GOT3 (cell line): ENCODE measurements at regions not wholly inside any gene's neighbourhood (a gene's known extent, or its start where the extent isn't known, plus 50 kb on each side); places are given as distances from the start of the nearest gene placed in this dataset.

Experiments
- DNase-seq: peaks from one replicate; lab custom pipeline; 2025; ENCODE audit warnings: mixed read lengths; lab: John Stamatoyannopoulos, UW

- no peak for DNase-seq
These were observed 147.1 kb downstream of the CHST1 start for GRCh38 chr11:45518141-45518832.

GRCh38 chr11:45517171-45517770 lies 148.2 kb downstream of the CHST1 start:
- no peak for DNase-seq

- DNase-seq, result no peak
These were observed 151.5 kb downstream of the CHST1 start for GRCh38 chr11:45513821-45514340.

- DNase-seq, result no peak
These were observed 152.8 kb downstream of the CHST1 start for GRCh38 chr11:45512471-45513148.

- DNase-seq, result no peak
These were observed 153.9 kb downstream of the CHST1 start for GRCh38 chr11:45511566-45511965.

GRCh38 chr11:45507916-45508315 lies 157.5 kb downstream of the CHST1 start:
- no peak for DNase-seq

GRCh38 chr11:45503311-45503710 lies 162.1 kb downstream of the CHST1 start:
- DNase-seq, result no peak

GRCh38 chr11:45502226-45502545 lies 163.2 kb downstream of the CHST1 start:
- DNase-seq, result no peak

- DNase-seq, result no peak
These were observed 163.8 kb downstream of the CHST1 start for GRCh38 chr11:45501392-45502225.

- no peak for DNase-seq
These were observed 165.0 kb downstream of the CHST1 start for GRCh38 chr11:45500451-45500850.

GRCh38 chr11:45494738-45495137 lies 170.7 kb downstream of the CHST1 start:
- no peak for DNase-seq

GRCh38 chr11:45489281-45489905 lies 176.0 kb downstream of the CHST1 start:
- no peak for DNase-seq

GRCh38 chr11:45486461-45486860 lies 179.0 kb downstream of the CHST1 start:
- no peak for DNase-seq

GRCh38 chr11:45485070-45485707 lies 180.2 kb downstream of the CHST1 start:
- DNase-seq, result no peak

- DNase-seq, result no peak
These were observed 181.0 kb downstream of the CHST1 start for GRCh38 chr11:45484326-45484883.

- no peak for DNase-seq
These were observed 182.0 kb downstream of the CHST1 start for GRCh38 chr11:45483416-45483815.

GRCh38 chr11:45482331-45482730 lies 183.1 kb downstream of the CHST1 start:
- no peak for DNase-seq

GRCh38 chr11:45481026-45481425 lies 184.4 kb downstream of the CHST1 start:
- DNase-seq, result no peak

GRCh38 chr11:45477588-45477987 lies 187.8 kb downstream of the CHST1 start:
- no peak for DNase-seq

- no peak for DNase-seq
These were observed 189.3 kb downstream of the CHST1 start for GRCh38 chr11:45476126-45476525.

- DNase-seq, result no peak
These were observed 189.0 kb upstream of the SYT13 start for GRCh38 chr11:45475173-45475572.
